Naive thymus-derived CD4-positive, alpha-beta T cell (primary cell): ENCODE measurements at regions not wholly inside any gene's neighbourhood (a gene's known extent, or its start where the extent isn't known, plus 50 kb on each side); places are given as distances from the start of the nearest gene placed in this dataset.
A peak's percentile ranks its signal among the peaks of the same experiment; 100 is the strongest.

Experiments used
- ATAC-seq: fragments of 150-1000 bp; cut with Tn5 transposase; 2 replicates; pipeline ENCODE4 v1.10.0; 2021; ENCODE audit warnings: mild to moderate bottlenecking, moderate library complexity
- CTCF ChIA-PET: fragments of 350-600 bp; sonication (Branson Sonifier 250); formaldehyde crosslinking; loops from one replicate; lab custom pipeline; 2021; ENCODE audit warnings: antibody characterized with exemption; lab: Charles Lee
- POLR2A ChIA-PET: fragments of 350-600 bp; sonication (Branson Sonifier 250); formaldehyde crosslinking; loops from one replicate; lab custom pipeline; 2021; ENCODE audit warnings: antibody characterized with exemption, inconsistent platforms; lab: Charles Lee
- DNase-seq, 9 donors: peaks; one replicate each; pipeline versions ENCODE4 v3.0.0 to v3.0.0-alpha.2; 2020 to 2022; ENCODE audit warnings: mixed read lengths in 1 of 9
- H3K27ac ChIP-seq: one replicate; pipeline ENCODE4 v1.7.0; 2013; ENCODE audit warnings: mild to moderate bottlenecking, low read depth, low read length, moderate library complexity
- H3K27me3 ChIP-seq, 2 donors: one replicate each; pipeline ENCODE4 v1.7.0; 2013; ENCODE audit warnings: low read length in 2 of 2, mild to moderate bottlenecking in 2 of 2, moderate library complexity in 2 of 2; ENCODE audit not compliant: control insufficient read depth in 2 of 2, insufficient read depth in 2 of 2
- H3K36me3 ChIP-seq, 3 experiments: 1 replicate in 2 of 3; 2 replicates in 1 of 3; pipeline ENCODE4 v1.7.0; 2013; ENCODE audit warnings: low read length in 3 of 3, mild to moderate bottlenecking in 3 of 3, moderate library complexity in 1 of 3; ENCODE audit not compliant: insufficient read depth in 3 of 3, control insufficient read depth in 2 of 3
- H3K4me1 ChIP-seq, 2 donors: one replicate each; pipeline ENCODE4 v1.7.0; 2013; ENCODE audit warnings: low read length in 2 of 2, mild to moderate bottlenecking in 2 of 2, moderate library complexity in 1 of 2; ENCODE audit not compliant: control insufficient read depth in 2 of 2, insufficient read depth in 2 of 2
- H3K4me3 ChIP-seq: 2 replicates; pipeline ENCODE4 v1.7.0; 2013; ENCODE audit warnings: mild to moderate bottlenecking, low read length
- H3K9me3 ChIP-seq, 3 experiments: 1 replicate in 2 of 3; 2 replicates in 1 of 3; pipeline ENCODE4 v1.7.0; 2013; ENCODE audit warnings: low read length in 3 of 3; ENCODE audit not compliant: control insufficient read depth in 2 of 3
- H3K27ac Mint-ChIP-seq, 9 donors: one replicate each; pipeline ENCODE4 v1.8.0; 2020 to 2022; ENCODE audit warnings: mixed read lengths in 9 of 9, mild to moderate bottlenecking in 8 of 9, moderate library complexity in 5 of 9, inconsistent platforms in 2 of 9
- H3K27me3 Mint-ChIP-seq, 5 donors: one replicate each; pipeline ENCODE4 v1.8.0; 2021 to 2022; ENCODE audit warnings: mixed read lengths in 5 of 5, mild to moderate bottlenecking in 1 of 5
- H3K36me3 Mint-ChIP-seq, 5 donors: one replicate each; pipeline ENCODE4 v1.8.0; 2020 to 2022; ENCODE audit warnings: mixed read lengths in 5 of 5, mild to moderate bottlenecking in 3 of 5, inconsistent platforms in 1 of 5
- H3K4me1 Mint-ChIP-seq, 7 donors: one replicate each; pipeline ENCODE4 v1.8.0; 2020 to 2022; ENCODE audit warnings: mixed read lengths in 7 of 7, mild to moderate bottlenecking in 3 of 7, inconsistent platforms in 1 of 7
- H3K4me3 Mint-ChIP-seq, 10 donors: one replicate each; pipeline ENCODE4 v1.8.0; 2020 to 2022; ENCODE audit warnings: mild to moderate bottlenecking in 10 of 10, mixed read lengths in 10 of 10, moderate library complexity in 6 of 10, inconsistent platforms in 2 of 10
- H3K9me3 Mint-ChIP-seq, 11 donors: one replicate each; pipeline ENCODE4 v1.8.0; 2020 to 2022; ENCODE audit warnings: mixed read lengths in 11 of 11, mild to moderate bottlenecking in 4 of 11, inconsistent platforms in 1 of 11, moderate library complexity in 1 of 11
- intact Hi-C, 2 donors: fragments of 100-400 bp; cut with micrococcal nuclease; formaldehyde crosslinking; loops; one replicate each; pipeline ENCODE4 v1.15.1; 2023

- H3K36me3 Mint-ChIP-seq: peaks cover 0 to 5% (median 0%) of the 10 kb centered on the region in 5 donors
- Histone ChIP-seq H3K4me1 (peaks cover 0 to 5% of the 10 kb centered on the region in 2 donors), H3K4me3 (no peak overlapping the region), H3K27me3 (no peaks in the 10 kb centered on the region), H3K27ac (no peak overlapping the region), H3K36me3 (no peaks in the 10 kb centered on the region), H3K9me3 (no peaks in the 10 kb centered on the region)
- ChIA-PET POLR2A (no interaction called here), CTCF (no interaction called here)
- ATAC-seq: no peak
- DNase-seq: no peak
- H3K4me1 Mint-ChIP-seq: peaks cover 6 to 29% (median 20%) of the 10 kb centered on the region in 7 donors
- H3K27ac Mint-ChIP-seq: no peak overlapping the region
- H3K27me3 Mint-ChIP-seq: peaks cover 0 to 6% (median 0%) of the 10 kb centered on the region in 5 donors
- H3K4me3 Mint-ChIP-seq: no peak overlapping the region
- intact Hi-C loops: no loop called here
- peaks cover 0 to 18% (median 5%) of the 10 kb centered on the region in 11 donors for H3K9me3 Mint-ChIP-seq
Measured at GRCh38 chr6:142669471-142670351, 275.3 kb downstream of the HIVEP2 start.

GRCh38 chr6:142671791-142672190, 273.2 kb downstream of the HIVEP2 start:
- Histone ChIP-seq H3K27ac (no peak overlapping the region), H3K36me3 (no peaks in the 10 kb centered on the region), H3K4me1 (peaks cover 0 to 1% of the 10 kb centered on the region in 2 donors), H3K27me3 (no peaks in the 10 kb centered on the region), H3K4me3 (no peak overlapping the region), H3K9me3 (no peaks in the 10 kb centered on the region)
- ChIA-PET POLR2A (no interaction called here), CTCF (interaction anchor here (0.6 kb wide), 1 partner anchor 348 kb away, joined by 3 read pairs; no protein-coding TSS in a partner anchor)
- Mint-ChIP-seq H3K36me3 (peaks cover 0 to 5% (median 0%) of the 10 kb centered on the region in 5 donors), H3K4me3 (no peak overlapping the region), H3K4me1 (peaks cover 2 to 15% (median 11%) of the 10 kb centered on the region in 7 donors), H3K9me3 (peaks cover 0 to 11% (median 3%) of the 10 kb centered on the region in 11 donors), H3K27me3 (peaks cover 0 to 6% (median 0%) of the 10 kb centered on the region in 5 donors), H3K27ac (no peak overlapping the region)
- intact Hi-C loops: no loop called here
- peak; percentile 12 for ATAC-seq
- no peak for DNase-seq

GRCh38 chr6:142675517-142675916, 269.5 kb downstream of the HIVEP2 start:
- Mint-ChIP-seq H3K36me3 (peaks cover 0 to 5% (median 0%) of the 10 kb centered on the region in 5 donors), H3K27ac (no peak overlapping the region), H3K9me3 (peaks cover 0 to 8% (median 1%) of the 10 kb centered on the region in 11 donors), H3K27me3 (peaks cover 0 to 6% (median 0%) of the 10 kb centered on the region in 5 donors), H3K4me1 (peaks cover 6 to 32% (median 25%) of the 10 kb centered on the region in 7 donors), H3K4me3 (no peak overlapping the region)
- ChIA-PET CTCF (no interaction called here), POLR2A (no interaction called here)
- H3K4me1 ChIP-seq: peaks cover 0 to 19% of the 10 kb centered on the region in 2 donors
- no peaks in the 10 kb centered on the region for H3K36me3 ChIP-seq
- H3K4me3 ChIP-seq: no peak overlapping the region
- DNase-seq (no peak), ATAC-seq (no peak)
- no peaks in the 10 kb centered on the region for H3K27me3 ChIP-seq
- no peaks in the 10 kb centered on the region for H3K9me3 ChIP-seq
- no peak overlapping the region for H3K27ac ChIP-seq
- intact Hi-C loops: no loop called here

GRCh38 chr6:142676027-142676443, 268.9 kb downstream of the HIVEP2 start:
- Histone ChIP-seq H3K4me3 (no peak overlapping the region), H3K27me3 (no peaks in the 10 kb centered on the region), H3K27ac (no peak overlapping the region), H3K9me3 (no peaks in the 10 kb centered on the region), H3K4me1 (peaks cover 0 to 24% of the 10 kb centered on the region in 2 donors), H3K36me3 (no peaks in the 10 kb centered on the region)
- Mint-ChIP-seq H3K4me3 (no peak overlapping the region), H3K9me3 (peaks cover 0 to 6% (median 0%) of the 10 kb centered on the region in 11 donors), H3K27me3 (peaks cover 0 to 6% (median 0%) of the 10 kb centered on the region in 5 donors), H3K27ac (no peak overlapping the region), H3K36me3 (peaks cover 0 to 4% (median 0%) of the 10 kb centered on the region in 5 donors), H3K4me1 (peaks cover 6 to 37% (median 30%) of the 10 kb centered on the region in 7 donors)
- CTCF ChIA-PET: no interaction called here
- DNase-seq (no peak), ATAC-seq (no peak)
- intact Hi-C loops: no loop called here
- POLR2A ChIA-PET: no interaction called here

GRCh38 chr6:142676647-142677192, 268.3 kb downstream of the HIVEP2 start:
- no peaks in the 10 kb centered on the region for H3K9me3 ChIP-seq
- peaks cover 0 to 27% of the 10 kb centered on the region in 2 donors for H3K4me1 ChIP-seq
- H3K9me3 Mint-ChIP-seq: peaks cover 0 to 4% (median 0%) of the 10 kb centered on the region in 11 donors
- no peak overlapping the region for H3K4me3 ChIP-seq
- no peaks in the 10 kb centered on the region for H3K36me3 Mint-ChIP-seq
- intact Hi-C loops: no loop called here
- no peak overlapping the region for H3K27ac Mint-ChIP-seq
- POLR2A ChIA-PET: no interaction called here
- H3K4me1 Mint-ChIP-seq: peaks cover 6 to 44% (median 37%) of the 10 kb centered on the region in 7 donors
- DNase-seq: no peak
- H3K36me3 ChIP-seq: no peaks in the 10 kb centered on the region
- H3K27me3 Mint-ChIP-seq: peaks cover 0 to 6% (median 0%) of the 10 kb centered on the region in 5 donors
- CTCF ChIA-PET: interaction anchor here (0.6 kb wide), 1 partner anchor 761 kb away, joined by 3 read pairs; no protein-coding TSS in a partner anchor
- H3K27ac ChIP-seq: no peak overlapping the region
- no peaks in the 10 kb centered on the region for H3K27me3 ChIP-seq
- ATAC-seq: no peak
- H3K4me3 Mint-ChIP-seq: no peak overlapping the region

GRCh38 chr6:142679907-142680700, 264.9 kb downstream of the HIVEP2 start:
- ChIA-PET POLR2A (interaction anchor here (0.5 to 0.6 kb wide), 2 partner anchors 354 to 381 kb away, joined by 3 read pairs; partner anchors contain the start of gene AIG1), CTCF (interaction anchor here (1.4 to 1.6 kb wide), 2 partner anchors 11 to 12 kb away, joined by 5 to 8 read pairs; no protein-coding TSS in a partner anchor)
- Mint-ChIP-seq H3K9me3 (peaks cover 0 to 9% (median 0%) of the 10 kb centered on the region in 11 donors), H3K4me1 (peaks cover 6 to 64% (median 55%) of the 10 kb centered on the region in 7 donors), H3K4me3 (peak overlapping the region in 9 of 10 donors; percentile 54 to 85 (median 74)), H3K27ac (peak overlapping the region in 8 of 9 donors; percentile 14 to 94 (median 76)), H3K36me3 (no peaks in the 10 kb centered on the region), H3K27me3 (no peaks in the 10 kb centered on the region)
- H3K36me3 ChIP-seq: no peaks in the 10 kb centered on the region
- H3K27me3 ChIP-seq: no peaks in the 10 kb centered on the region
- intact Hi-C loops: loop anchor here in 1 of 2 donors (5.0 kb wide), 1 partner anchor 283 kb away; no protein-coding TSS in a partner anchor
- no peak overlapping the region for H3K4me3 ChIP-seq
- H3K4me1 ChIP-seq: peaks cover 0 to 27% of the 10 kb centered on the region in 2 donors
- H3K9me3 ChIP-seq: no peaks in the 10 kb centered on the region
- no peak overlapping the region for H3K27ac ChIP-seq
- DNase-seq (peak in 6 of 9 donors; percentile 24 to 59 (median 44)), ATAC-seq (peak; percentile 85)
